ENCODE measurements at regions not wholly inside any gene's neighbourhood (a gene's known extent, or its start where the extent isn't known, plus 50 kb on each side); places are given as distances from the start of the nearest gene placed in this dataset.

DNA sequence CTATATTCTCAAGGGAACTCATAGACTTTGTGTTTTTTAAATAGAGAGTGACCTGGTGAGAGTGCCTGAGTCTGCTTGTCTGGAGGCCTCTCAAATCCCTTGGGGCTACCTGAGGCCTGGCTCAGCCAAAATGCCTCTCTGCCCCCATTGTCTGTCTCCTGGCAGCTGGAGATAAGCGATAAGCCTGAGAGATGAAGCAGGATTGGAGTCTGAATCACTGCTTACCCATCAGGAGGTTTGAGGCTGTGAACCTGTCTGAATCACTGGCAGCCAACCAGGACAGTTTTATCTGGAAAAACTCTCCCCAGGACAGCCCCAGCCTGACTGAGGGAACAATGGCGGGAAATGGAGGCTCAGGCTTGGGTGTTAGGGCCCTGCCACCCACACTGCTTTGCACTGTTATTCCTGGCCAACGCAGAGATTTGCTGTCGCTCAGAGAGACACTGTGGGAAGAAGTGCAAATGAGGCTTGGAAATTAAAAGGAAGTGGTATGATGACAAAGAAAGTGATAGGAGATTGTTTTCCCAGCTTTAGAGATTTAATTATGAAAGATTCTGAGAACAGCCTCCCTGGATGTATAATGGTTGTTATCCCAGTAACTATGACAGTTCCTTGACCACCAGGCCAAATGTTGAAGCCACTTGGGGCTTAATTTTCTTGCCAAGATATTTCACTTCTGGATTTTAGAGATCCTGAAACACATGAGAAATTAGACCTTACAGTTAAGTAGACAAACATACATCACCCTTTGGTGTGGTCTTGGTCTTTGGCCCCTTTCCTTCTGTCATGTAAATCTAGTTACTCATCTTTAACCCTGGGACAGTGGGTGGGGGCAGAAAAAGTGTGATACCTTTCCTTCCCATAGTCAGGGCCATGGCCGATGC, 102.1 kb downstream of the RASSF10 start:
- Histone ChIP-seq H3K4me3 (no peak overlapping the region), H3K9me3 (no peaks in the 10 kb centered on the region), H3K4me1 (no peaks in the 10 kb centered on the region), H3K27me3 (ENCODE audit: low read depth) (no peaks in the 10 kb centered on the region), H3K36me3 (replicated peaks) (no peaks in the 10 kb centered on the region)
- DNase-seq (ENCODE audit: low spot score in 2 of 2) = no peak
- in situ Hi-C loops (cut with MboI; ENCODE audit: low sequenced_read_pairs) = no loop called here

- no peaks in the 10 kb centered on the region for H3K36me3 ChIP-seq (replicated peaks)
- no peaks in the 10 kb centered on the region for H3K4me1 ChIP-seq
- no peaks in the 10 kb centered on the region for H3K9me3 ChIP-seq
- in situ Hi-C loops (cut with MboI; ENCODE audit: low sequenced_read_pairs) = no loop called here
- no peak overlapping the region for H3K4me3 ChIP-seq
- no peak for DNase-seq (ENCODE audit: low spot score in 2 of 2)
- no peaks in the 10 kb centered on the region for H3K27me3 ChIP-seq (ENCODE audit: low read depth)
Measured at GRCh38 chr11:13111813-13112130, 102.7 kb downstream of the RASSF10 start.

DNA sequence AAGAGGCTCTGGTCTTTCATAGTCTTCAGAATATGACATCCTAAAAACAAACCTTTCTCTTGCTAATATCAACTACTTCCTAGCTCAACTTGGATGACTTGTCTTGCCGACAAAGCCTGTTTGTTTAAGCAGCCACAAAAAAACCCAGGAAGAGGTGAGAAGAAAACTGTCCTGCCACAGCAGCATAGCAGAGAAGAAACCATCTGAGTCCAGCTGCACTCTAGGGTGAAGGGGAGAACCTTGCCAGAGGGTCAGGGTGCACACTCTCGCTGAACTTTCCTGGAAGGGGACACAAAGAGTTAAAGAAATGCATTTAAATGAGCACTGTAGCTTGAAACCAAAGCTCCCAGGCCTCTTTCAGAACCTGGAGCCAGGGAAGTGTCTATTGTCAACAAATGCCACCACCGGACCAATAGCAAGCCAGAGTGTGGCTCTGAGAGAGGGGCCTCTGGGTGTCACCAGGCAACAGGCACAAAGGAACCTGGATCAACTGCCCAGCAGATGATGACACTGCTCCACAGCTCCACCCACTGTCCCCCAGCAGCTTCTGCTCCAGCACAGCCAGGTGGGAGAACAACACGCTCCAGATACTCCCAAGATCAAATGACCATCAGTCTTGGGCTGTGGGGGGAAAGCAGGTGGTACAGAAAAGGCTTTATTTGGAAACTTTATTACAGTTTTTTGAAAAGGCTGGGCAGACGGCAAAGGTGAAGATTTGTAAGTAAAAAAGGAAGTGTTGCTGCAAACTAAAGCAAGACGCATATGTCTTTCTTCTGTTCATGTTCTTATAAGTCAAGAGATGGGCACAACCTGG, 105.7 kb downstream of the RASSF10 start:
- no peaks in the 10 kb centered on the region for H3K27me3 ChIP-seq (ENCODE audit: low read depth)

DNA sequence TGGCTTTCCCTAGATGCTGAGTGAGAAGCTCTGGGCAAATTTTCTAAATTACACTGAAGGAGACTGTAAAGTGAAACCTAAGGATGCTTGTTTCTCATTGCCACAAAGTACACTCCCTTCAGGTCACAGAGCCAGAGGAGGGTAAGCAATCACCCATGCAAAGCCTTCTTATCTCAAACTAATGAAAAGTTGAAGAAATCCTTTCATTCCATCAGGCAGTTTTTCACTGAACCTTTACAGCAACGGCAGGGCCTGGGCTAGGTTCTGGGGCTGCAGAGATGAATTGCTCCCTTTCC, 106.2 kb downstream of the RASSF10 start:
- no peaks in the 10 kb centered on the region for H3K9me3 ChIP-seq
- no peak overlapping the region for H3K4me3 ChIP-seq
- no peaks in the 10 kb centered on the region for H3K27me3 ChIP-seq (ENCODE audit: low read depth)
- no peaks in the 10 kb centered on the region for H3K36me3 ChIP-seq (replicated peaks)
- H3K4me1 ChIP-seq = no peaks in the 10 kb centered on the region; the same call in 1 of the 2 replicates
- in situ Hi-C loops (cut with MboI; ENCODE audit: low sequenced_read_pairs) = no loop called here
- no peak for DNase-seq (ENCODE audit: low spot score in 2 of 2)

More for the DNA sequence above, 105.7 kb downstream of the RASSF10 start:
- no peaks in the 10 kb centered on the region for H3K36me3 ChIP-seq (replicated peaks)
- H3K4me3 ChIP-seq = no peak overlapping the region
- H3K9me3 ChIP-seq = no peaks in the 10 kb centered on the region
- H3K4me1 ChIP-seq = no peaks in the 10 kb centered on the region
- in situ Hi-C loops (cut with MboI; ENCODE audit: low sequenced_read_pairs) = no loop called here
- peak; percentile 54 to 67 for DNase-seq (ENCODE audit: low spot score in 2 of 2)

DNA sequence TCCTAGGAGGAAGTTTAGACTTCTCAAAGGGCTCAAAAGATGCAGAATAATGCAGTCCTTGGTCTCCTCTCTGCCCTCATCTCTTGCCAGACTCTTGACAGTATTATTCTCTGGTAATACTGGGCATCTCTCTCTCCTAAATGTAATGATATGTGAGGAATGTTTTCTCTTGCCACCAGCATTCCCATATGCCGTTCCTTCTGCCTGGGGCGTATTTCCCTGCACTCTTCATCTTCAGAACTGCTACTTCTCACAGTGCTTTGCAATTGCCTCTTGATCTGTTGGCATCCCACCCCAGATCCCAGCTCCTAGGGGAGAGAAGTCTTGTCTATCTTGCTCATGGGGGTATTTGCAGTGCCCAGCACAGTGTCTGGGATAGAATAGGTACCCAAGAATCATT, 107.4 kb downstream of the RASSF10 start:
- in situ Hi-C loops (cut with MboI; ENCODE audit: low sequenced_read_pairs) = no loop called here
- H3K36me3 ChIP-seq (replicated peaks) = no peaks in the 10 kb centered on the region
- peaks cover 9% of the 10 kb centered on the region for H3K4me1 ChIP-seq
- no peak overlapping the region for H3K4me3 ChIP-seq
- no peak for DNase-seq (ENCODE audit: low spot score in 2 of 2)
- no peaks in the 10 kb centered on the region for H3K27me3 ChIP-seq (ENCODE audit: low read depth)
- H3K9me3 ChIP-seq = no peaks in the 10 kb centered on the region

DNA sequence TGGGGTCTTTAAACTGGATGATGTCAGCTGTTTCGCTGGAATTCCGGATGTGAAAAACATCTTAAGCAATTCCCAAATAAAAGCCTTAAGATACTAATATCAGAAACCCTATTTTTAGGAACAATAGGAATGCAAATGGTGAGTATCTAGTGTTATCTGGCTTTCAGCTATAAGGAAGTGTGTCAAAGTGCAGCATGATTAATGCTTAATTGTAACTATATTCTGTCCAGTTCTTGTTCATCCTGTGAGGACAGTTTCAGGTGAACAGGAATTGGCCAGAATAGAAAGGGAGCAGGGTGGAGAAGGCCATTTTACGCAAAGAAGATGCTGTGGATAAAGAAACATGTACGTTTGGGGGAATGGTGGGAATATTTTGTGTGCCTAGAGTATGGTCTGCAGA, 108.2 kb downstream of the RASSF10 start:
- in situ Hi-C loops (cut with MboI; ENCODE audit: low sequenced_read_pairs) = no loop called here
- no peak for DNase-seq (ENCODE audit: low spot score in 2 of 2)
- no peaks in the 10 kb centered on the region for H3K27me3 ChIP-seq (ENCODE audit: low read depth)
- H3K36me3 ChIP-seq (replicated peaks) = no peaks in the 10 kb centered on the region
- peaks cover 9% of the 10 kb centered on the region for H3K4me1 ChIP-seq
- H3K9me3 ChIP-seq = no peaks in the 10 kb centered on the region
- H3K4me3 ChIP-seq = no peak overlapping the region

DNA sequence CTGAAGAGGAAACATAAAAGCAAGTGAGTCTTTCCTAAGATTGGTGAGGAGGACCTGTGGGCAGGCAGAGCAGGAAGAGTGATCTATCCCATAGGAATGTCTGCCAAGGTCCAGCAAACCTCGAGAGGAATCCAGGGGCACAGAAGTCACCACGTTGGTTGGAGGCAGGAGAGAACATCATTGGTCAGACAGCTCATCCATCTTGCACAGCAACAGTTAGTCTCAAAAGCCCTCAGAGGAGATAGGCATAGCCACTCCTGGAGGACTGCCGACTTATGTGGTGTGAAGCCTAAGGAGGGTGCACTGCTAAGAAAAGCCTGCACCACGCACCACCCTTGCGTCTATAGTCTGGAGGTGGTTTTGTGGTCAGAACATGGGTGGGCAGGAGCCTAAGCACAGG, 109.1 kb downstream of the RASSF10 start:
- Histone ChIP-seq H3K9me3 (no peaks in the 10 kb centered on the region), H3K27me3 (ENCODE audit: low read depth) (no peaks in the 10 kb centered on the region), H3K36me3 (replicated peaks) (no peaks in the 10 kb centered on the region), H3K4me1 (peaks cover 9% of the 10 kb centered on the region), H3K4me3 (no peak overlapping the region)
- DNase-seq (ENCODE audit: low spot score in 2 of 2) = no peak
- in situ Hi-C loops (cut with MboI; ENCODE audit: low sequenced_read_pairs) = no loop called here

GRCh38 chr11:13118650-13119049, 109.5 kb downstream of the RASSF10 start:
- Histone ChIP-seq H3K4me1 (peaks cover 9% of the 10 kb centered on the region), H3K4me3 (no peak overlapping the region), H3K36me3 (replicated peaks) (no peaks in the 10 kb centered on the region), H3K9me3 (no peaks in the 10 kb centered on the region), H3K27me3 (ENCODE audit: low read depth) (0 out of 2 replicates have a peak, but pooled peaks cover 2% of the 10 kb centered on the region)
- no peak for DNase-seq (ENCODE audit: low spot score in 2 of 2)
- in situ Hi-C loops (cut with MboI; ENCODE audit: low sequenced_read_pairs) = no loop called here

- no peak overlapping the region for H3K4me3 ChIP-seq
- H3K4me1 ChIP-seq = peaks cover 9% of the 10 kb centered on the region
- in situ Hi-C loops (cut with MboI; ENCODE audit: low sequenced_read_pairs) = no loop called here
- 0 out of 2 replicates have a peak, but pooled peaks cover 5% of the 10 kb centered on the region for H3K27me3 ChIP-seq (ENCODE audit: low read depth)
- H3K36me3 ChIP-seq (replicated peaks) = no peaks in the 10 kb centered on the region
- H3K9me3 ChIP-seq = no peaks in the 10 kb centered on the region
- no peak for DNase-seq (ENCODE audit: low spot score in 2 of 2)
Measured at GRCh38 chr11:13119361-13119760, 110.2 kb downstream of the RASSF10 start.

GRCh38 chr11:13119941-13120520, 110.9 kb downstream of the RASSF10 start:
- H3K4me3 ChIP-seq = no peak overlapping the region
- in situ Hi-C loops (cut with MboI; ENCODE audit: low sequenced_read_pairs) = no loop called here

GRCh38 chr11:13120691-13121090, 111.6 kb downstream of the RASSF10 start:
- no peak overlapping the region for H3K4me3 ChIP-seq
- in situ Hi-C loops (cut with MboI; ENCODE audit: low sequenced_read_pairs) = no loop called here
- peak in 1 of 2 experiments; percentile 36 for DNase-seq (ENCODE audit: low spot score in 2 of 2)
- no peaks in the 10 kb centered on the region for H3K36me3 ChIP-seq (replicated peaks)
- H3K4me1 ChIP-seq = peaks cover 9% of the 10 kb centered on the region
- H3K27me3 ChIP-seq (ENCODE audit: low read depth) = peaks cover 10% of the 10 kb centered on the region; the same call in 1 of the 2 replicates
- H3K9me3 ChIP-seq = 0 out of 2 replicates have a peak, but pooled peaks cover 3% of the 10 kb centered on the region

More at GRCh38 chr11:13119941-13120520, 110.9 kb downstream of the RASSF10 start:
- Histone ChIP-seq H3K36me3 (replicated peaks) (no peaks in the 10 kb centered on the region), H3K9me3 (no peaks in the 10 kb centered on the region), H3K4me1 (peaks cover 9% of the 10 kb centered on the region), H3K27me3 (ENCODE audit: low read depth) (peaks cover 6% of the 10 kb centered on the region; the same call in 1 of the 2 replicates)
- DNase-seq (ENCODE audit: low spot score in 2 of 2) = no peak

- Histone ChIP-seq H3K36me3 (replicated peaks) (no peaks in the 10 kb centered on the region), H3K9me3 (0 out of 2 replicates have a peak, but pooled peaks cover 3% of the 10 kb centered on the region), H3K27me3 (ENCODE audit: low read depth) (peaks cover 12% of the 10 kb centered on the region), H3K4me3 (no peak overlapping the region), H3K4me1 (no peaks in the 10 kb centered on the region)
- peak in 1 of 2 experiments; percentile 26 for DNase-seq (ENCODE audit: low spot score in 2 of 2)
- in situ Hi-C loops (cut with MboI; ENCODE audit: low sequenced_read_pairs) = no loop called here
Measured at GRCh38 chr11:13126430-13126829, 117.3 kb downstream of the RASSF10 start.

DNA sequence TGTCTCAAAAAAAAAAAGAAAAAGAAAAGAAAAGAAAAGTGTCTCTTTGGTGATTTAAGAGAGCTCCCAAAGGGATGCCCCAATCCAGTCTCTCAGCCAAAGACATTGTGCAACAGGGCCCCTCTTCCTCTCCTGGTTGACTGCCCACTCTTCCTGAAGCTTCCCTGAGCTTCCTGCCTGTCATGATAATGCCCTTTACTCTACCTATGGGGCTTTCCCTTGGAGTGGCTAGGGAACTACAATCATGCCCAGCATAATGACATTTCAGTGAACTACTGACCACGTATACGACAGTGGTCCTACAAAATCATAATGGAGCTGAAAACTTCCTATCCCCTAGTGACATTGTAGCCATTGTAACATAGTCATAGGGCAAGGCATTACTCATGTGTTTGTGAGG, 118.0 kb downstream of the RASSF10 start:
- peaks cover 12% of the 10 kb centered on the region for H3K27me3 ChIP-seq (ENCODE audit: low read depth)
- no peak for DNase-seq (ENCODE audit: low spot score in 2 of 2)
- H3K4me3 ChIP-seq = no peak overlapping the region
- no peaks in the 10 kb centered on the region for H3K36me3 ChIP-seq (replicated peaks)
- H3K9me3 ChIP-seq = 0 out of 2 replicates have a peak, but pooled peaks cover 3% of the 10 kb centered on the region
- no peaks in the 10 kb centered on the region for H3K4me1 ChIP-seq
- in situ Hi-C loops (cut with MboI; ENCODE audit: low sequenced_read_pairs) = no loop called here

DNA sequence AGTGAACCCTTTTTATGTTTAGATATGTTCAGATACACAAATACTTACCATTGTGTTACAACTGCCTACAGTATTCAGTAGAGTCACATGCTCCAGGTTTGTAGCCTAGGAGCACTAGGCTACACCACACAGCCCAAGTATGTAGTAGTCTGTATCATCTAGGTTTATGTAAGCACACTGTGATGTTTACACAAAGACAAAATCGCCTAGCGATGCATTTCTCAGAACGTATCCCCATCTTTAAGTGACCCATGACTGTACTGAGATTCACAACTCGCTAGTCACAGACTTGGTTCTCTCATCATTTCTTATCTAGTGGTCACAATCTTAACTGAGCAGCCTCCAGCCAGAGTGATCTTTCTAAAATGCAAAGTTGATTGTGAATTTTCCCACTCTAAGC, 119.2 kb downstream of the RASSF10 start:
- H3K36me3 ChIP-seq (replicated peaks) = no peaks in the 10 kb centered on the region
- in situ Hi-C loops (cut with MboI; ENCODE audit: low sequenced_read_pairs) = no loop called here
- peaks cover 18% of the 10 kb centered on the region for H3K27me3 ChIP-seq (ENCODE audit: low read depth)
- DNase-seq (ENCODE audit: low spot score in 2 of 2) = no peak
- no peaks in the 10 kb centered on the region for H3K4me1 ChIP-seq
- no peak overlapping the region for H3K4me3 ChIP-seq
- H3K9me3 ChIP-seq = 0 out of 2 replicates have a peak, but pooled peaks cover 3% of the 10 kb centered on the region

All from HAP-1 (cell line).